ENCODE measurements at regions not wholly inside any gene's neighbourhood (a gene's known extent, or its start where the extent isn't known, plus 50 kb on each side); places are given as distances from the start of the nearest gene placed in this dataset.

DNA sequence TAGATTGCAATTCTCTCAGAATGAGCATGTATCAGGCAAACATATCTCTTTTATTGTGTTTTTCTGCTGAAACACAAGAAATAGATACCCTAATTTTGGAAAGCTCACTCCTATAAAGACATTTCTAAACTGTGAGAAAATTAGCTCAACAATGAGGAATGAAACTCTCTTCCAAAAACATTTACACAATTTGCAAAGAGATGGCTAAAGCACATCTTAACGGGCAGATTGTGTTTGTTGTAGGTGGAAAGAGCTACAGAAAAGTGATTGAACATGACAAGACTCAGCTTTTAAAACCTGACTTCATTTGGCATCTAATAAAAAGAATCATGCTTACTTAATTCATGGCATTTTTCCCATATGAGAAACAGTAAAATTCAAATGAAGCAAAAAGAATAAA lies 175.0 kb upstream of the SLC39A10 start:
- Histone ChIP-seq H3K4me1 (peaks cover 0 to 7% (median 2%) of the 10 kb centered on the region in 6 donors), H3K9me3 (no peaks in the 10 kb centered on the region), H3K4me3 (no peak overlapping the region), H3K36me3 (no peaks in the 10 kb centered on the region), H3K27ac (no peak overlapping the region), H3K27me3 (replicated peaks in 1 of 7) (no peaks in the 10 kb centered on the region)
- intact Hi-C loops (cut with DNase I; ENCODE audit: low total_unique reads) = no loop called here
- no peak for DNase-seq
- WGBS, 5 donors = 82 to 90% (median 88%) methylated on average over 1 of the region's 1 CpG
- TF ChIP-seq POLR2AphosphoS5 (IDR thresholded peaks at IDR 0.05) = no peak
- TF ChIP-seq POLR2A (IDR thresholded peaks at IDR 0.05) = no peak

DNA sequence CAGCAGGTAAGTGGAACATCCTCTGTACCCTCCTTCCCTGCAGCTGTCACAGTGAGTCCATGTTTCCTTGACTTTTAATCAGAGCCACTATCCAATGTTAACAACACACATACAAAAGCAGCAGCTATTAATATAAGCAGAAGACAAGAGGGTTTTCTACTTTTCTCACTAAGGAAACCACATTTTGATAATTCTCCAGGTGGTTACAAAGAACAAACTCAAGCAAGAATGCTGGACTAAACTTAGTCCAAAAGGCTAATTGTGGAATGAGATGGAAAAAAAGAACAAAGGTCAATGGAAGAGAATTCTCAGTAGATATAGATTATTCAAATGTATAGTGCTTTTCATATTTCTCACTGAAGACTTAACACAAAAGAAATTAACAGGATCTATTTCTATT lies 176.9 kb upstream of the SLC39A10 start:
- Histone ChIP-seq H3K27ac (no peak overlapping the region), H3K4me1 (no peaks in the 10 kb centered on the region), H3K27me3 (replicated peaks in 1 of 7) (no peaks in the 10 kb centered on the region), H3K4me3 (no peak overlapping the region), H3K36me3 (no peaks in the 10 kb centered on the region), H3K9me3 (no peaks in the 10 kb centered on the region)
- intact Hi-C loops (cut with DNase I; ENCODE audit: low total_unique reads) = no loop called here
- no peak for DNase-seq
- TF ChIP-seq CTCF (IDR thresholded peaks at IDR 0.05 in 8 of 11, conservative IDR thresholded peaks at IDR 0.05 in 3 of 11) = no peak
- no peak for TF ChIP-seq POLR2A (IDR thresholded peaks at IDR 0.05)

DNA sequence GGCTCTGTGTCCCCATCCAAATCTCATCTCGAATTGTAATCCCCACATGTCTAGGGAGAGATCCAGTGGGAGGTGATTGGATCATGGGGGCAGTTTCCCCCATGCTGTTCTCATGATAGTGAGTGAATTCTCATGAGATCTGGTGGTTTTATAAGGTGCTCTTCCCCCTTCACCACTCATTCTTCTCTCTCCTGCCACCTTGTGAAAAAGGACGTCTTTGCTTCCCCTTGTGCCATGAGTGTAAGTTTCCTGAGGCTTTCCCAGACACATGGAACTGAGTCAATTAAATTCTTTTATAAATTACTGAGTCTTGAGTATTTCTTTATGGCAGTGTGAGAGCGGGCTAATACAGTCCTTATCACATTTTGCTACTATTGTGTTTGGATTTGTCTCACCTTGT lies 177.6 kb upstream of the SLC39A10 start:
- H3K4me1 ChIP-seq = no peaks in the 10 kb centered on the region

GRCh38 chr2:195477996-195478382 lies 179.0 kb upstream of the SLC39A10 start:
- intact Hi-C loops (cut with DNase I; ENCODE audit: low total_unique reads) = no loop called here
- TF ChIP-seq POLR2AphosphoS5 (IDR thresholded peaks at IDR 0.05) (no peak), POLR2A (IDR thresholded peaks at IDR 0.05) (no peak), CTCF (IDR thresholded peaks at IDR 0.05 in 8 of 11, conservative IDR thresholded peaks at IDR 0.05 in 3 of 11) (no peak)
- no peak overlapping the region for H3K27ac ChIP-seq
- no peak overlapping the region for H3K4me3 ChIP-seq
- no peaks in the 10 kb centered on the region for H3K27me3 ChIP-seq (replicated peaks in 1 of 7)
- H3K36me3 ChIP-seq = no peaks in the 10 kb centered on the region
- no peaks in the 10 kb centered on the region for H3K9me3 ChIP-seq
- no peak for DNase-seq
- H3K4me1 ChIP-seq = no peaks in the 10 kb centered on the region

More for the DNA sequence above, 177.6 kb upstream of the SLC39A10 start:
- 76 to 85% (median 82%) methylated on average over 3 of the region's 3 CpGs for WGBS, 5 donors
- TF ChIP-seq POLR2AphosphoS5 (IDR thresholded peaks at IDR 0.05) = no peak
- no peak for TF ChIP-seq CTCF (IDR thresholded peaks at IDR 0.05 in 8 of 11, conservative IDR thresholded peaks at IDR 0.05 in 3 of 11)
- no peak for TF ChIP-seq POLR2A (IDR thresholded peaks at IDR 0.05)
- no peak overlapping the region for H3K4me3 ChIP-seq
- intact Hi-C loops (cut with DNase I; ENCODE audit: low total_unique reads) = no loop called here
- DNase-seq = no peak
- H3K36me3 ChIP-seq = no peaks in the 10 kb centered on the region
- H3K9me3 ChIP-seq = no peaks in the 10 kb centered on the region
- no peak overlapping the region for H3K27ac ChIP-seq
- no peaks in the 10 kb centered on the region for H3K27me3 ChIP-seq (replicated peaks in 1 of 7)

Data from spleen (tissue), 11 donors.